Activated T-helper 2 cell treated with anti-CD3 and anti-CD28 coated beads, Interferon-gamma antibody, Interleukin-2, Interleukin-4, amounts not matched to agents 10 μg/mL and 5 μg/mL and 100 μg/mL, durations not matched to agents 14 hours and 24 hours and 36 hours (primary cell): ENCODE measurements at regions not wholly inside any gene's neighbourhood (a gene's known extent, or its start where the extent isn't known, plus 50 kb on each side); places are given as distances from the start of the nearest gene placed in this dataset.

Experiments
- DNase-seq: peaks from one replicate; pipeline ENCODE4 v3.0.0; 2021; ENCODE audit warnings: low spot score
- H3K27ac Mint-ChIP-seq: one replicate; pipeline ENCODE4 v1.8.0; 2021; ENCODE audit warnings: mixed read lengths
- H3K27me3 Mint-ChIP-seq: one replicate; pipeline ENCODE4 v1.8.0; 2021; ENCODE audit warnings: low read depth, mixed read lengths
- H3K36me3 Mint-ChIP-seq: one replicate; pipeline ENCODE4 v1.8.0; 2021; ENCODE audit warnings: low read depth, mixed read lengths
- H3K4me1 Mint-ChIP-seq: one replicate; pipeline ENCODE4 v1.8.0; 2021; ENCODE audit warnings: low read depth, mixed read lengths
- H3K4me3 Mint-ChIP-seq: one replicate; pipeline ENCODE4 v1.8.0; 2021; ENCODE audit warnings: low read depth, mild to moderate bottlenecking, moderate library complexity, mixed read lengths
- H3K9me3 Mint-ChIP-seq: one replicate; pipeline ENCODE4 v1.8.0; 2021; ENCODE audit warnings: mixed read lengths
- intact Hi-C: fragments of 100-400 bp; cut with micrococcal nuclease; formaldehyde crosslinking; loops from one replicate; pipeline ENCODE4 v1.15.1; 2023

GRCh38 chr12:67593461-67594330, 54.8 kb upstream of the DYRK2 start:
- peaks cover 4% of the 10 kb centered on the region for H3K36me3 Mint-ChIP-seq
- H3K9me3 Mint-ChIP-seq, result peaks cover 10% of the 10 kb centered on the region
- peak overlapping the region; percentile 26 for H3K27ac Mint-ChIP-seq
- H3K4me3 Mint-ChIP-seq, result no peak overlapping the region
- intact Hi-C loops, result loop anchor here (2.0 to 5.0 kb wide), 3 partner anchors 39 to 104 kb away; no protein-coding TSS in a partner anchor
- DNase-seq, result no peak
- H3K27me3 Mint-ChIP-seq, result peaks cover 3% of the 10 kb centered on the region
- H3K4me1 Mint-ChIP-seq, result peaks cover 34% of the 10 kb centered on the region

- no peak for DNase-seq
- Mint-ChIP-seq H3K27ac (no peak overlapping the region), H3K4me3 (no peak overlapping the region), H3K9me3 (peaks cover 16% of the 10 kb centered on the region), H3K27me3 (no peaks in the 10 kb centered on the region), H3K4me1 (peaks cover 31% of the 10 kb centered on the region), H3K36me3 (peaks cover 4% of the 10 kb centered on the region)
- intact Hi-C loops, result loop anchor here (5.0 kb wide), 2 partner anchors 37 to 102 kb away; no protein-coding TSS in a partner anchor
Measured at GRCh38 chr12:67594888-67595287, 53.7 kb upstream of the DYRK2 start.

- no peak overlapping the region for H3K27ac Mint-ChIP-seq
- intact Hi-C loops, result no loop called here
- H3K36me3 Mint-ChIP-seq, result peaks cover 4% of the 10 kb centered on the region
- peaks cover 18% of the 10 kb centered on the region for H3K9me3 Mint-ChIP-seq
- no peak for DNase-seq
- H3K4me3 Mint-ChIP-seq, result no peak overlapping the region
- H3K27me3 Mint-ChIP-seq, result no peaks in the 10 kb centered on the region
- peaks cover 31% of the 10 kb centered on the region for H3K4me1 Mint-ChIP-seq
Measured at GRCh38 chr12:67595365-67595764, 53.2 kb upstream of the DYRK2 start.

- no peak overlapping the region for H3K27ac Mint-ChIP-seq
- no peak overlapping the region for H3K4me3 Mint-ChIP-seq
- H3K4me1 Mint-ChIP-seq, result peaks cover 7% of the 10 kb centered on the region
- no peaks in the 10 kb centered on the region for H3K27me3 Mint-ChIP-seq
- peaks cover 14% of the 10 kb centered on the region for H3K9me3 Mint-ChIP-seq
- intact Hi-C loops, result no loop called here
- H3K36me3 Mint-ChIP-seq, result no peaks in the 10 kb centered on the region
- no peak for DNase-seq
Measured at GRCh38 chr12:67598598-67598997, 49.9 kb upstream of the DYRK2 start.
